HepG2 (cell line): ENCODE measurements at regions not wholly inside any gene's neighbourhood (a gene's known extent, or its start where the extent isn't known, plus 50 kb on each side); places are given as distances from the start of the nearest gene placed in this dataset.
A peak's percentile ranks its signal among the peaks of the same experiment; 100 is the strongest.

Source experiments
- BATF2 ChIP-seq: sonication (generic); formaldehyde crosslinking; IDR thresholded peaks from 2 replicates; pipeline ENCODE4 v1.8.0; 2022; ENCODE audit warnings: mild to moderate bottlenecking, missing genetic modification reagents, moderate library complexity
- FOXA1 ChIP-seq, 2 experiments: fragments of 450-650 bp in 1 of 2; sonication (generic) in 1 of 2; formaldehyde crosslinking in 1 of 2; IDR thresholded peaks; 2 replicates each; pipeline versions ENCODE4 v1.4.0 to v1.6.1; 2016 to 2020; ENCODE audit warnings: missing genetic modification reagents in 1 of 2
- FOXM1 ChIP-seq: sonication (generic); formaldehyde crosslinking; IDR thresholded peaks from 2 replicates; pipeline ENCODE4 v1.5.0; 2020; ENCODE audit warnings: missing genetic modification reagents
- FOXP4 ChIP-seq: sonication (generic); formaldehyde crosslinking; IDR thresholded peaks from 2 replicates; pipeline ENCODE4 v1.4.0; 2020; ENCODE audit warnings: missing genetic modification reagents
- GABPA ChIP-seq, 2 experiments: IDR thresholded peaks; 2 replicates each; pipeline ENCODE4 v1.6.1; 2011 to 2016; ENCODE audit warnings: low read depth in 2 of 2, low read length in 1 of 2, missing biosample characterization in 1 of 2, missing genetic modification characterization in 1 of 2
- GATAD2A ChIP-seq: IDR thresholded peaks from 2 replicates; pipeline ENCODE4 v1.6.1; 2016
- HHEX ChIP-seq: IDR thresholded peaks from 2 replicates; pipeline ENCODE4 v1.6.1; 2016; ENCODE audit warnings: control low read depth
- MTA1 ChIP-seq: sonication (generic); formaldehyde crosslinking; IDR thresholded peaks from 2 replicates; pipeline ENCODE4 v1.4.0; 2020; ENCODE audit warnings: missing genetic modification reagents, mild to moderate bottlenecking, borderline replicate concordance
- MYC ChIP-seq: sonication (generic); formaldehyde crosslinking; IDR thresholded peaks from 2 replicates; pipeline ENCODE4 v1.9.0; 2021; ENCODE audit warnings: missing genetic modification reagents, borderline replicate concordance
- NR2F2 ChIP-seq: IDR thresholded peaks from 2 replicates; pipeline ENCODE4 v1.6.1; 2012; ENCODE audit warnings: low read depth, inconsistent platforms, borderline replicate concordance
- SSRP1 ChIP-seq: IDR thresholded peaks from 2 replicates; pipeline ENCODE4 v1.6.1; 2016; ENCODE audit warnings: control low read depth
- ZBTB21 ChIP-seq: sonication (generic); formaldehyde crosslinking; IDR thresholded peaks from 2 replicates; pipeline ENCODE4 v1.4.0; 2020; ENCODE audit warnings: missing genetic modification reagents
- ZNF563 ChIP-seq: sonication (generic); formaldehyde crosslinking; IDR thresholded peaks from 2 replicates; pipeline ENCODE4 v1.8.0; 2022; ENCODE audit warnings: mild to moderate bottlenecking, moderate library complexity, missing genetic modification reagents
- ZNF609 ChIP-seq: sonication (generic); formaldehyde crosslinking; IDR thresholded peaks from 2 replicates; pipeline ENCODE4 v1.4.0; 2020; ENCODE audit warnings: mild to moderate bottlenecking, missing genetic modification reagents, borderline replicate concordance
- ZNF782 ChIP-seq: sonication (generic); formaldehyde crosslinking; IDR thresholded peaks from 2 replicates; pipeline ENCODE4 v1.4.0; 2020; ENCODE audit warnings: missing genetic modification reagents, mild to moderate bottlenecking, borderline replicate concordance
- ZNF83 ChIP-seq: sonication (generic); formaldehyde crosslinking; IDR thresholded peaks from 2 replicates; pipeline ENCODE4 v1.4.0; 2020; ENCODE audit warnings: missing genetic modification reagents, mild to moderate bottlenecking, borderline replicate concordance
- TF ChIP-seq, protein P1 (sequence below): sonication (generic); formaldehyde crosslinking; IDR thresholded peaks from 2 replicates; pipeline ENCODE4 v1.8.0; 2022; ENCODE audit warnings: missing genetic modification reagents, mild to moderate bottlenecking, borderline replicate concordance
- TF ChIP-seq, protein P2 (sequence below): sonication (generic); formaldehyde crosslinking; IDR thresholded peaks from 2 replicates; pipeline ENCODE4 v1.8.1; 2023; ENCODE audit warnings: mild to moderate bottlenecking, missing genetic modification reagents
- TF ChIP-seq, protein P3 (sequence below): sonication (generic); formaldehyde crosslinking; IDR thresholded peaks from 2 replicates; pipeline ENCODE4 v1.4.0; 2020; ENCODE audit warnings: mild to moderate bottlenecking, low read depth, missing genetic modification reagents

DNA sequence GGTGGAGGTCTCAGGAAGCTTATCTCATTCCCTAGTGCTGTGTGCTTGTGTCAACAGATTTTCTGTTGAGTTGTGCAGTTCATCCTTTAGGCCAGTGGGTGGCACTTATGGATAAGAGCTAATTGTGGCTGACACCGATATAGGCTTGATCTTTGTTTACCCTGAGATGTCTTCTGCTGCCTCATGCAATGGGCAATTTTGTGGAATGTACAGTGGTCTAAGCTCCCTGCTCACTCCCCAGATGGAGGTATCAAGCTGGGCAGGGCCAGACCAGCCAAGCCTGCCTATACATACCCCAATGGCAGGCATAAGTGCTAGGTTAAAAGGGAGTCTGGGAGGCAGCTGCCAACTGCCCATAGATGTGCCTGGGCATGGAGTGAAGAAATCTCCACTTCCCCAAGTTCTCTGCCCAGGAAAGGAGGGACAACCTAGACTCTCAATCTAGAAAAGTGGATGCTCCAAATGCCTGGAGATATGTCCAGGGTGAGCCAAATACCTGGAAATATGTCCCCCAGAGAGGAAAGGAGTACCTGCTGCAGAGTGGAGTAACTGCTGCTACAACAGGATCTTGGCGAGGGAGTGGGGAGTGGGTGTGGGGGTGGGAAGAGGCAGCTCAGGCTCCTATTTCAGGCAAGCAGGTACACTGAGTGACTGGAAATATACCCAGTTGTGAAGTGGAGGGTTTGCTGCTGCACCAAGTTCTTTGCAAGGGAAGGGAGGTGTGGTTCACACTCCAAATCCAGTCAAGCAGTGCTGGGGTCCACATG lies 53.2 kb upstream of the ARG1 start (continued):
- no peak for TF ChIP-seq MYC (CRISPR knock-in tag)
- no peak for TF ChIP-seq GATAD2A (CRISPR knock-in tag)
- TF ChIP-seq, protein P1, sequence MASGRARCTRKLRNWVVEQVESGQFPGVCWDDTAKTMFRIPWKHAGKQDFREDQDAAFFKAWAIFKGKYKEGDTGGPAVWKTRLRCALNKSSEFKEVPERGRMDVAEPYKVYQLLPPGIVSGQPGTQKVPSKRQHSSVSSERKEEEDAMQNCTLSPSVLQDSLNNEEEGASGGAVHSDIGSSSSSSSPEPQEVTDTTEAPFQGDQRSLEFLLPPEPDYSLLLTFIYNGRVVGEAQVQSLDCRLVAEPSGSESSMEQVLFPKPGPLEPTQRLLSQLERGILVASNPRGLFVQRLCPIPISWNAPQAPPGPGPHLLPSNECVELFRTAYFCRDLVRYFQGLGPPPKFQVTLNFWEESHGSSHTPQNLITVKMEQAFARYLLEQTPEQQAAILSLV (CRISPR knock-in tag): 0 out of 2 replicates have a peak, but pooled peaks have one; percentile 46
- TF ChIP-seq, protein P2, sequence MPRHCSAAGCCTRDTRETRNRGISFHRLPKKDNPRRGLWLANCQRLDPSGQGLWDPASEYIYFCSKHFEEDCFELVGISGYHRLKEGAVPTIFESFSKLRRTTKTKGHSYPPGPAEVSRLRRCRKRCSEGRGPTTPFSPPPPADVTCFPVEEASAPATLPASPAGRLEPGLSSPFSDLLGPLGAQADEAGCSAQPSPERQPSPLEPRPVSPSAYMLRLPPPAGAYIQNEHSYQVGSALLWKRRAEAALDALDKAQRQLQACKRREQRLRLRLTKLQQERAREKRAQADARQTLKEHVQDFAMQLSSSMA (CRISPR knock-in tag): no peak
- TF ChIP-seq FOXP4 (CRISPR knock-in tag): peak; percentile 51; the same call in 1 of the 2 replicates
- no peak for TF ChIP-seq BATF2 (CRISPR knock-in tag)
- TF ChIP-seq MTA1 (CRISPR knock-in tag): no peak
- no peak for TF ChIP-seq GABPA (IDR thresholded peaks at IDR 0.05; ENCODE audit: low read depth, low read length)
- TF ChIP-seq GABPA (CRISPR knock-in tag; IDR thresholded peaks at IDR 0.05; ENCODE audit: low read depth): peak; percentile 46
- TF ChIP-seq FOXA1 (IDR thresholded peaks at IDR 0.05): peak; percentile 37; the same call in 1 of the 2 replicates
- peak; percentile 88 for TF ChIP-seq FOXA1 (CRISPR knock-in tag; IDR thresholded peaks at IDR 0.05)
- no peak for TF ChIP-seq ZNF83 (CRISPR knock-in tag)
- TF ChIP-seq ZNF563: no peak
- TF ChIP-seq SSRP1 (CRISPR knock-in tag): no peak
- no peak for TF ChIP-seq NR2F2
- 0 out of 2 replicates have a peak, but pooled peaks have one; percentile 39 for TF ChIP-seq ZNF782 (CRISPR knock-in tag)
- no peak for TF ChIP-seq ZBTB21
- no peak for TF ChIP-seq HHEX (CRISPR knock-in tag)
- TF ChIP-seq ZNF609 (CRISPR knock-in tag): no peak
- TF ChIP-seq, protein P3, sequence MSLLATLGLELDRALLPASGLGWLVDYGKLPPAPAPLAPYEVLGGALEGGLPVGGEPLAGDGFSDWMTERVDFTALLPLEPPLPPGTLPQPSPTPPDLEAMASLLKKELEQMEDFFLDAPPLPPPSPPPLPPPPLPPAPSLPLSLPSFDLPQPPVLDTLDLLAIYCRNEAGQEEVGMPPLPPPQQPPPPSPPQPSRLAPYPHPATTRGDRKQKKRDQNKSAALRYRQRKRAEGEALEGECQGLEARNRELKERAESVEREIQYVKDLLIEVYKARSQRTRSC (CRISPR knock-in tag): peak; percentile 56; the same call in 1 of the 2 replicates
- no peak for TF ChIP-seq FOXM1 (CRISPR knock-in tag)
